ENCODE measurements at regions not wholly inside any gene's neighbourhood (a gene's known extent, or its start where the extent isn't known, plus 50 kb on each side); places are given as distances from the start of the nearest gene placed in this dataset.

- no peak for ATAC-seq (ENCODE audit: low FRiP score)
- H3K9me3 ChIP-seq (ENCODE audit: control insufficient read depth, low read length), result peaks cover 1% of the 10 kb centered on the region
- intact Hi-C loops (cut with DNase I), result no loop called here
- H3K4me1 ChIP-seq (ENCODE audit: control insufficient read depth in 1 of 2, insufficient read depth in 2 of 2, low read length in 2 of 2), result no peaks in the 10 kb centered on the region
- no peak for DNase-seq
- H3K27me3 ChIP-seq (ENCODE audit: control insufficient read depth in 1 of 2, insufficient read depth in 2 of 2, low read length in 1 of 2), result no peaks in the 10 kb centered on the region
- 90% methylated on average over 4 of the region's 4 CpGs for WGBS, 2 donors
- H3K27ac ChIP-seq (ENCODE audit: low read depth in 1 of 2, low read length in 2 of 2), result no peak overlapping the region
- H3K36me3 ChIP-seq (ENCODE audit: control insufficient read depth in 1 of 2, insufficient read depth in 2 of 2, low read length in 1 of 2), result no peaks in the 10 kb centered on the region
- H3K4me3 ChIP-seq (ENCODE audit: low read length in 2 of 2), result no peak overlapping the region
Measured at GRCh38 chr9:89829346-89829745, 224.5 kb downstream of the GADD45G start.

GRCh38 chr9:89835666-89836065 is 230.9 kb downstream of the GADD45G start:
- Histone ChIP-seq H3K27me3 (ENCODE audit: control insufficient read depth in 1 of 2, insufficient read depth in 2 of 2, low read length in 1 of 2) (no peaks in the 10 kb centered on the region), H3K27ac (ENCODE audit: low read depth in 1 of 2, low read length in 2 of 2) (no peak overlapping the region), H3K4me3 (ENCODE audit: low read length in 2 of 2) (no peak overlapping the region), H3K9me3 (ENCODE audit: control insufficient read depth, low read length) (no peaks in the 10 kb centered on the region), H3K36me3 (ENCODE audit: control insufficient read depth in 1 of 2, insufficient read depth in 2 of 2, low read length in 1 of 2) (no peaks in the 10 kb centered on the region), H3K4me1 (ENCODE audit: control insufficient read depth in 1 of 2, insufficient read depth in 2 of 2, low read length in 2 of 2) (no peaks in the 10 kb centered on the region)
- intact Hi-C loops (cut with DNase I), result no loop called here
- 84 to 88% methylated on average over 5 of the region's 5 CpGs for WGBS, 2 donors
- DNase-seq (no peak), ATAC-seq (ENCODE audit: low FRiP score) (no peak)

GRCh38 chr9:89837162-89837933 is 232.5 kb downstream of the GADD45G start:
- no peak overlapping the region for H3K27ac ChIP-seq (ENCODE audit: low read depth in 1 of 2, low read length in 2 of 2)
- intact Hi-C loops (cut with DNase I), result no loop called here
- no peaks in the 10 kb centered on the region for H3K9me3 ChIP-seq (ENCODE audit: control insufficient read depth, low read length)
- DNase-seq (no peak), ATAC-seq (ENCODE audit: low FRiP score) (no peak)
- H3K27me3 ChIP-seq (ENCODE audit: control insufficient read depth in 1 of 2, insufficient read depth in 2 of 2, low read length in 1 of 2), result no peaks in the 10 kb centered on the region
- H3K4me1 ChIP-seq (ENCODE audit: control insufficient read depth in 1 of 2, insufficient read depth in 2 of 2, low read length in 2 of 2), result no peaks in the 10 kb centered on the region
- no peaks in the 10 kb centered on the region for H3K36me3 ChIP-seq (ENCODE audit: control insufficient read depth in 1 of 2, insufficient read depth in 2 of 2, low read length in 1 of 2)
- 85 to 90% methylated on average over 11 of the region's 11 CpGs for WGBS, 2 donors
- no peak overlapping the region for H3K4me3 ChIP-seq (ENCODE audit: low read length in 2 of 2)

DNA sequence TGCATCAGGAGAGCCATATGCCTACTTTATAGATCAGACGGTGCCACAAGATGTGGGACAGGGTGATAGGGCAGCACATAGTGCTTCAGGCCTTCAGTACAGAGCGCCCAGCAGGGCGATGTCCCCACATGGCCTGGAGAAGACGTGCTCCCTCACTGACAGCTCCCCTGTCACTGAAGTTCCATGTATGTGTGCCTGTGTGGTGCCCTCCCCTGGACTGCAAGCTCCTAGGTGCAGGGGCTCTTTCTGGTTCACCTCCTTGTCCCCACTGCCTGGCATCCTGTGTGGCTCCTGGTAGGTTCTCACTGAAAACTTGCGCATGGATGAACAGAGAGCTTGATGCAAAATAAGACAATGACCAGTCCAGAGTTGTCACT is 233.1 kb downstream of the GADD45G start:
- WGBS, 2 donors, result 97 to 99% methylated on average over 5 of the region's 5 CpGs
- DNase-seq, result no peak

GRCh38 chr9:89838621-89839020 is 233.8 kb downstream of the GADD45G start:
- no peak for DNase-seq
- no peaks in the 10 kb centered on the region for H3K36me3 ChIP-seq (ENCODE audit: control insufficient read depth in 1 of 2, insufficient read depth in 2 of 2, low read length in 1 of 2)
- no peak for ATAC-seq (ENCODE audit: low FRiP score)
- H3K9me3 ChIP-seq (ENCODE audit: control insufficient read depth, low read length), result no peaks in the 10 kb centered on the region
- H3K4me1 ChIP-seq (ENCODE audit: control insufficient read depth in 1 of 2, insufficient read depth in 2 of 2, low read length in 2 of 2), result no peaks in the 10 kb centered on the region
- H3K4me3 ChIP-seq (ENCODE audit: low read length in 2 of 2), result no peak overlapping the region
- intact Hi-C loops (cut with DNase I), result no loop called here
- WGBS, 2 donors, result 93% methylated on average over 6 of the region's 6 CpGs
- no peak overlapping the region for H3K27ac ChIP-seq (ENCODE audit: low read depth in 1 of 2, low read length in 2 of 2)
- no peaks in the 10 kb centered on the region for H3K27me3 ChIP-seq (ENCODE audit: control insufficient read depth in 1 of 2, insufficient read depth in 2 of 2, low read length in 1 of 2)

More for the DNA sequence above, 233.1 kb downstream of the GADD45G start:
- intact Hi-C loops (cut with DNase I), result no loop called here
- no peak for ATAC-seq (ENCODE audit: low FRiP score)
- no peaks in the 10 kb centered on the region for H3K9me3 ChIP-seq (ENCODE audit: control insufficient read depth, low read length)
- no peaks in the 10 kb centered on the region for H3K4me1 ChIP-seq (ENCODE audit: control insufficient read depth in 1 of 2, insufficient read depth in 2 of 2, low read length in 2 of 2)
- H3K27ac ChIP-seq (ENCODE audit: low read depth in 1 of 2, low read length in 2 of 2), result no peak overlapping the region
- H3K4me3 ChIP-seq (ENCODE audit: low read length in 2 of 2), result no peak overlapping the region
- no peaks in the 10 kb centered on the region for H3K36me3 ChIP-seq (ENCODE audit: control insufficient read depth in 1 of 2, insufficient read depth in 2 of 2, low read length in 1 of 2)
- H3K27me3 ChIP-seq (ENCODE audit: control insufficient read depth in 1 of 2, insufficient read depth in 2 of 2, low read length in 1 of 2), result no peaks in the 10 kb centered on the region

GRCh38 chr9:89839449-89839848 is 234.6 kb downstream of the GADD45G start:
- Histone ChIP-seq H3K4me3 (ENCODE audit: low read length in 2 of 2) (no peak overlapping the region), H3K27ac (ENCODE audit: low read depth in 1 of 2, low read length in 2 of 2) (no peak overlapping the region), H3K4me1 (ENCODE audit: control insufficient read depth in 1 of 2, insufficient read depth in 2 of 2, low read length in 2 of 2) (no peaks in the 10 kb centered on the region), H3K9me3 (ENCODE audit: control insufficient read depth, low read length) (no peaks in the 10 kb centered on the region), H3K36me3 (ENCODE audit: control insufficient read depth in 1 of 2, insufficient read depth in 2 of 2, low read length in 1 of 2) (no peaks in the 10 kb centered on the region), H3K27me3 (ENCODE audit: control insufficient read depth in 1 of 2, insufficient read depth in 2 of 2, low read length in 1 of 2) (no peaks in the 10 kb centered on the region)
- intact Hi-C loops (cut with DNase I), result no loop called here
- 57 to 62% methylated on average over 4 of the region's 4 CpGs for WGBS, 2 donors
- DNase-seq (no peak), ATAC-seq (ENCODE audit: low FRiP score) (no peak)

- Histone ChIP-seq H3K27ac (ENCODE audit: low read depth in 1 of 2, low read length in 2 of 2) (no peak overlapping the region), H3K9me3 (ENCODE audit: control insufficient read depth, low read length) (no peaks in the 10 kb centered on the region), H3K27me3 (ENCODE audit: control insufficient read depth in 1 of 2, insufficient read depth in 2 of 2, low read length in 1 of 2) (no peaks in the 10 kb centered on the region), H3K4me3 (ENCODE audit: low read length in 2 of 2) (no peak overlapping the region), H3K36me3 (ENCODE audit: control insufficient read depth in 1 of 2, insufficient read depth in 2 of 2, low read length in 1 of 2) (no peaks in the 10 kb centered on the region), H3K4me1 (ENCODE audit: control insufficient read depth in 1 of 2, insufficient read depth in 2 of 2, low read length in 2 of 2) (no peaks in the 10 kb centered on the region)
- DNase-seq, result no peak
- WGBS, 2 donors, result 90 to 96% methylated on average over 7 of the region's 7 CpGs
- intact Hi-C loops (cut with DNase I), result no loop called here
- ATAC-seq (ENCODE audit: low FRiP score), result no peak
Measured at GRCh38 chr9:89839952-89840351, 235.1 kb downstream of the GADD45G start.

- no peak for ATAC-seq (ENCODE audit: low FRiP score)
- H3K9me3 ChIP-seq (ENCODE audit: control insufficient read depth, low read length), result no peaks in the 10 kb centered on the region
- H3K4me1 ChIP-seq (ENCODE audit: control insufficient read depth in 1 of 2, insufficient read depth in 2 of 2, low read length in 2 of 2), result no peaks in the 10 kb centered on the region
- H3K4me3 ChIP-seq (ENCODE audit: low read length in 2 of 2), result no peak overlapping the region
- DNase-seq, result no peak
- intact Hi-C loops (cut with DNase I), result no loop called here
- 93 to 96% methylated on average over 5 of the region's 5 CpGs for WGBS, 2 donors
- H3K36me3 ChIP-seq (ENCODE audit: control insufficient read depth in 1 of 2, insufficient read depth in 2 of 2, low read length in 1 of 2), result no peaks in the 10 kb centered on the region
- H3K27me3 ChIP-seq (ENCODE audit: control insufficient read depth in 1 of 2, insufficient read depth in 2 of 2, low read length in 1 of 2), result no peaks in the 10 kb centered on the region
- H3K27ac ChIP-seq (ENCODE audit: low read depth in 1 of 2, low read length in 2 of 2), result no peak overlapping the region
Measured at GRCh38 chr9:89841456-89841855, 236.6 kb downstream of the GADD45G start.

GRCh38 chr9:89842267-89842768 is 237.5 kb downstream of the GADD45G start:
- Histone ChIP-seq H3K36me3 (ENCODE audit: control insufficient read depth in 1 of 2, insufficient read depth in 2 of 2, low read length in 1 of 2) (no peaks in the 10 kb centered on the region), H3K4me3 (ENCODE audit: low read length in 2 of 2) (no peak overlapping the region), H3K9me3 (ENCODE audit: control insufficient read depth, low read length) (no peaks in the 10 kb centered on the region), H3K27me3 (ENCODE audit: control insufficient read depth in 1 of 2, insufficient read depth in 2 of 2, low read length in 1 of 2) (no peaks in the 10 kb centered on the region), H3K27ac (ENCODE audit: low read depth in 1 of 2, low read length in 2 of 2) (no peak overlapping the region), H3K4me1 (ENCODE audit: control insufficient read depth in 1 of 2, insufficient read depth in 2 of 2, low read length in 2 of 2) (no peaks in the 10 kb centered on the region)
- intact Hi-C loops (cut with DNase I), result no loop called here
- WGBS, 2 donors, result 92 to 93% methylated on average over 8 of the region's 8 CpGs
- ATAC-seq (ENCODE audit: low FRiP score) (no peak), DNase-seq (no peak)
